ENCODE measurements at regions not wholly inside any gene's neighbourhood (a gene's known extent, or its start where the extent isn't known, plus 50 kb on each side); places are given as distances from the start of the nearest gene placed in this dataset.

- Histone ChIP-seq H3K4me3 (no peak overlapping the region), H3K9me3 (ENCODE audit: low read depth) (no peaks in the 10 kb centered on the region), H3K4me1 (ENCODE audit: insufficient read depth) (no peaks in the 10 kb centered on the region), H3K4me2 (no peak overlapping the region), H3K27ac (no peak overlapping the region), H4K20me1 (ENCODE audit: insufficient read depth, poor library complexity, severe bottlenecking) (no peaks in the 10 kb centered on the region), H3K9me2 (replicated peaks; ENCODE audit: insufficient read depth) (no peaks in the 10 kb centered on the region), H3K36me3 (replicated peaks; ENCODE audit: insufficient read depth, low read depth) (no peaks in the 10 kb centered on the region), H3K79me2 (no peaks in the 10 kb centered on the region), H2AFZ (no peak overlapping the region), H3K27me3 (no peaks in the 10 kb centered on the region)
- WGBS (ENCODE audit: low lambda C conversion rate, missing lambda C conversion rate), result 88% methylated on average over 5 of the region's 5 CpGs
- no peak for TF ChIP-seq CTCF (IDR thresholded peaks at IDR 0.05; ENCODE audit: poor library complexity)
- TF ChIP-seq EZH2phosphoT487 (IDR thresholded peaks at IDR 0.05; ENCODE audit: low read depth, severe bottlenecking, unreplicated experiment), result no peak
- no peak for TF ChIP-seq EZH2 (IDR thresholded peaks at IDR 0.05; ENCODE audit: borderline replicate concordance)
- DNase-seq (ENCODE audit: low spot score), result no peak
Observed at GRCh38 chr9:16331527-16331926, 538.9 kb downstream of the BNC2 start.

DNA sequence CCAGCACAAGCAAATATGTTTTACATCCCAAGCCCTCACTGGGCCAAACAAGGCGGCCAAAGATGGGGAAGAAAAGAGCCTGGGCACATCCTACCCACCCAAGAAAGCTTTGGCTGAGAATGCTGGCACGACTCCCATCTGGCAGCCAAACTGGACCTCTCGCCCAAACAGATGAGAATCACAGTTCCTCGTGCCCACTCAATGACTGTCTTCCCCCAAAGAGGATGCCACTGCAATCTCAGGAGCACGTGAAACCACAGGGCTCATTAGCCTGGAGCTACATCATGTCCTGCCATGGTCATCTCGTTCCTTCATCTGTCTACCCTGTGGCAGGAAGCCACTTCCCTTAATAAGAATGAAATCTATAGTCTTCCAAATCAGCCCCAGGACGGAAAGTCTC, 536.8 kb downstream of the BNC2 start:
- Histone ChIP-seq H3K9me2 (replicated peaks; ENCODE audit: insufficient read depth) (no peaks in the 10 kb centered on the region), H3K27ac (no peak overlapping the region), H3K9me3 (ENCODE audit: low read depth) (no peaks in the 10 kb centered on the region), H3K79me2 (no peaks in the 10 kb centered on the region), H3K36me3 (replicated peaks; ENCODE audit: insufficient read depth, low read depth) (no peaks in the 10 kb centered on the region), H3K4me3 (no peak overlapping the region), H3K4me2 (no peak overlapping the region), H4K20me1 (ENCODE audit: insufficient read depth, poor library complexity, severe bottlenecking) (no peaks in the 10 kb centered on the region), H3K27me3 (no peaks in the 10 kb centered on the region), H3K4me1 (ENCODE audit: insufficient read depth) (no peaks in the 10 kb centered on the region), H2AFZ (no peak overlapping the region)
- DNase-seq (ENCODE audit: low spot score), result no peak
- WGBS (ENCODE audit: low lambda C conversion rate, missing lambda C conversion rate), result 95% methylated on average over 7 of the region's 7 CpGs
- TF ChIP-seq CTCF (IDR thresholded peaks at IDR 0.05; ENCODE audit: poor library complexity), result no peak
- no peak for TF ChIP-seq EZH2 (IDR thresholded peaks at IDR 0.05; ENCODE audit: borderline replicate concordance)
- no peak for TF ChIP-seq EZH2phosphoT487 (IDR thresholded peaks at IDR 0.05; ENCODE audit: low read depth, severe bottlenecking, unreplicated experiment)

- H3K27ac ChIP-seq, result peak overlapping the region; percentile 49
- no peak overlapping the region for H2AFZ ChIP-seq
- WGBS (ENCODE audit: low lambda C conversion rate, missing lambda C conversion rate), result 89% methylated on average over 7 of the region's 7 CpGs
- no peak for TF ChIP-seq EZH2phosphoT487 (IDR thresholded peaks at IDR 0.05; ENCODE audit: low read depth, severe bottlenecking, unreplicated experiment)
- H3K4me3 ChIP-seq, result no peak overlapping the region
- H3K4me2 ChIP-seq, result no peak overlapping the region
- H3K36me3 ChIP-seq (replicated peaks; ENCODE audit: insufficient read depth, low read depth), result no peaks in the 10 kb centered on the region
- H3K9me3 ChIP-seq (ENCODE audit: low read depth), result no peaks in the 10 kb centered on the region
- no peaks in the 10 kb centered on the region for H3K9me2 ChIP-seq (replicated peaks; ENCODE audit: insufficient read depth)
- no peaks in the 10 kb centered on the region for H3K4me1 ChIP-seq (ENCODE audit: insufficient read depth)
- H4K20me1 ChIP-seq (ENCODE audit: insufficient read depth, poor library complexity, severe bottlenecking), result no peaks in the 10 kb centered on the region
- peak; percentile 68 for DNase-seq (ENCODE audit: low spot score)
- no peaks in the 10 kb centered on the region for H3K79me2 ChIP-seq
- H3K27me3 ChIP-seq, result no peaks in the 10 kb centered on the region
Observed at GRCh38 chr9:16335788-16336580, 534.5 kb downstream of the BNC2 start.

DNA sequence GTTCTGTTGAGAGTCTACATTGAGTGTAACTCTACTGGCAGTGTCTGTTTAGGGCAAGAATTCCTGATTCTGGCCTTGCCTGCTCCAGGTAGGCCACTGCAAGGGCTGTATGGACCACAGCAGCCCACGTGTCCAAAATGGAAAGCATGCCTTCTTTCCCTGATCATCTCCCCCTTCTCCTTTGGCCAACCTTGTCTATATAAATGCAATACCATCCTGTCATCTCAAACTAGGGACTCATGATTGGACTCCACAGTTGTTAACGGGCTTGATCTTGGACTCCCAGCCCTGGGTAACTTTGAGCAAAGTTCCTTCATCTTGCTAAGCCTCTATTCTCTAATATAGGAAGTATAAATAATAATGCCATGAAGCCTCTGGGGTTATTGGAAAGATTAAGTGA, 533.6 kb downstream of the BNC2 start:
- no peaks in the 10 kb centered on the region for H3K4me1 ChIP-seq (ENCODE audit: insufficient read depth)
- no peak overlapping the region for H2AFZ ChIP-seq
- WGBS (ENCODE audit: low lambda C conversion rate, missing lambda C conversion rate), result 50% methylated on average over 2 of the region's 2 CpGs
- H3K4me2 ChIP-seq, result no peak overlapping the region
- no peak for DNase-seq (ENCODE audit: low spot score)
- H3K9me3 ChIP-seq (ENCODE audit: low read depth), result no peaks in the 10 kb centered on the region
- no peaks in the 10 kb centered on the region for H4K20me1 ChIP-seq (ENCODE audit: insufficient read depth, poor library complexity, severe bottlenecking)
- TF ChIP-seq EZH2phosphoT487 (IDR thresholded peaks at IDR 0.05; ENCODE audit: low read depth, severe bottlenecking, unreplicated experiment) (no peak), EZH2 (IDR thresholded peaks at IDR 0.05; ENCODE audit: borderline replicate concordance) (no peak), CTCF (IDR thresholded peaks at IDR 0.05; ENCODE audit: poor library complexity) (no peak)
- no peaks in the 10 kb centered on the region for H3K27me3 ChIP-seq
- no peaks in the 10 kb centered on the region for H3K79me2 ChIP-seq
- H3K36me3 ChIP-seq (replicated peaks; ENCODE audit: insufficient read depth, low read depth), result no peaks in the 10 kb centered on the region
- no peak overlapping the region for H3K4me3 ChIP-seq
- no peaks in the 10 kb centered on the region for H3K9me2 ChIP-seq (replicated peaks; ENCODE audit: insufficient read depth)
- no peak overlapping the region for H3K27ac ChIP-seq
